HG03064 (cell line): ENCODE measurements at regions not wholly inside any gene's neighbourhood (a gene's known extent, or its start where the extent isn't known, plus 50 kb on each side); places are given as distances from the start of the nearest gene placed in this dataset.
"Not testable (repeated sequence)": the region's sequence is repeated elsewhere in the genome, so short reads cannot be mapped to it uniquely, and the experiment has no call there.

Experiments
- ATAC-seq: cut with Tn5 transposase; IDR thresholded peaks from one replicate; pipeline ENCODE4 v1.9.1; 2021; ENCODE audit warnings: low read depth; ENCODE audit not compliant: unreplicated experiment

DNA sequence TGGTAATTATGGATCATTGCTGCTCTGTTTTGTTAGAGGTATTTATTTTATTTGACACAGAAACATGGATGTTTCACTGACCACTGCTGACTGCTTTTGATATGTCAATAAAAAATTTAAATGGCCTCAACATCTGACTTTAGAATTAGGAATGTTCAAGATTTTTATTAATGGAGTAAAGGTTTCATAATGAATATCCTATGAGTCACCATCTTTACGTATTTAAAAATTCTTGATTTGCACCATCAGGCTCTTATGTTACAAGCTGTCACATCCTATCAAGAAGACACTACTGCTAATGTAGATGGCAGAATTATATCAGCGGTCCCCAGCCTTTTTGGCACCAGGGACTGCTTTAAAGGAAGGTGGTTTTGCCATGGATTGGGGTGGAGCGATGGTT, 578.7 kb upstream of the NRP1 start:
- no peak for ATAC-seq

DNA sequence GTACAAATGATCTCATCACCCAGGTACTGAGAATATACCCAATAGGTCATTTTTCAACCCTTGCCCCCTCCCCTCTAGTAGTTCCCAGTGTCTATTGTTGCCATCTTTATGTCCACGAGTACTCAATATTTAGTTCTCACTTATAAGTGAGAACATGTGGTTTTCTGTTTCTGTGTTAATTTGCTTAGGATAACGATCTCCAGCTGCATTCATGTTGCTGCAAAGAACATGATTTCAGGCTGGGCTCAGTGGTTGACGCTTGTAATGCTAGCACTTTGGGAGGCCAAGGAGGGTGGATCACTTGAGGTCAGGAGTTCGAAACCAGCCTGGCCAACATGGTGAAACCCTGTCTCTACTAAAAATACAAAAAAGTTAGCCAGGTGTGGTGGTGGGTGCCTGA, 575.0 kb upstream of the NRP1 start:
- ATAC-seq: not testable (repeated sequence)

DNA sequence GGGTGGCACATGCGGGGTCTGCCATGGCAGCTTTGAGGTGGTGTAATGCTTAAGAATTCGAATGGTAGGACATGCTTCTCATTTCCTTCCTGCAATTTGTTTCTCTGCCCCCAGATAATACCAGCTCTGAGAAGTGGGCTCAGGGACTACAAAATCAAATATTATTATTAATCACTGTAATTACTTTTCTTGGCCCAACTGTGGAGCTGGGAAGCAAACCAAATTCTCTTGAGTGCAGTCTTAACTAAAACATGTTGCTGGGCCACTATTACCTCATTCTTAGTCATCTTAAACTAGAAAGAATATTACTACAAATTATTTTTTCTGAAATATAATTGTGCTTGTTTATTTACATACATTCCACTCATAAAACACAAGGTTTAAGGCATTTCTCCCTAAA, 566.7 kb upstream of the NRP1 start:
- ATAC-seq: no peak

DNA sequence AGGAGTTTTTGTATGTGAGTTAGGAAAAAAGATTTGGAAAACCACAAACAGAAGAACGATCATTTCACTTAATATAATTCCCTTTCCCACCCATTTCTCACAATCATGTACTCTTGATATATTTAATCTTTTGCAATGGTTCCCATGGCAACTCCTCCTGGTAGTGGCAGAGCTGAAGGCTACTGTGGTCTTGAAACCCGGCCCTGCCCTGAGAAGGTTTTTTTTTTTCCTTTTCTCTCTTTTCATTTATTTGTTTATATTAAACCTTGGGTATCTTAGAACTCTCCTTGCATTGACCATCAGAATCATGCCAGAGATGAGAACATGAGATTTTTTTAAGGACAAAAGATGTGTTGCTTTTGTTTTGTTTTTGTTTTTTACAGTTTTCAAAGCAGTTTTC, 566.1 kb upstream of the NRP1 start:
- no peak for ATAC-seq

DNA sequence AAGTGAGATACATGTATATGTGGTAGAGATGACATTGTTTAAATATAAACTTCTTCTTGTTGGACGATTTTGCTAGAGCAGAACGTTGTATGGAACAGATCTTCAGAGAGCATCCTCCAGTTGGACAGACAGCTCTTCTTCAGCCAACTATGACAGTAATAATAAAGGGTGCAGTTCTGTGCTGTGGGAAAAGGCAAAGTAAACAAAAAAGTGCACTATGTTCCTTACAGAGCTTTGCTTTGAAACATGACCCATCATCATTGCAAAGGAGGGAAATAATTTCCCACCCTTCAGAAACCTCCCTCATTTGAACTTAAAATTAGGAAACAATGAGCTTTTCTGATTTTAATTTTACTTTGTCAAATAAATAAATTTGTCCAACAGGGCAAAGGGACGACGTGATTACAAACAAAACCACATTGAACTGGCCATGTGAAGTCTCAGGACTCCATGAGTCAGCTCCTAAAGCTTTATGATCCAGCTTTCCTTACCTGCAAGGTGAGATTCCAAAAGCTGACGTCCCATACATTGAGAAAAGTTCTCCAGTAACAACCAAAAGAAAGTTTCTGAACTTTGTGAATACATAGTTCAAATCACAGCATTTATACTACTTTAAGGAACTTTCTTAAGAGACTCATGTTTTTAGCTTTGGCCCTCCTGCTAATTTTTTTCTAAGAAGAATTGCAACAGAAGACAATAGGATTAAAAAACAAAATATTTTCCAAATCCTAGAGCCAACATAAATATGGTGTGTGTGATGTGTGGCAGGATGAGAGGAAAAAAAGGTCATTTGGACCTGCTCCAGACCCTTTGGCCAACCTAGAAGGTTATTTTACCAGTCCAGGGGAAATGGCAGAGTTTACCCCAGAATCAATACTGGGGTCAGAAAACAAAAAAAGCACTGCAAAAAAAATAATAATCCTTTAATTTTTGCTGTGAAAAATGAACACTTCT, 565.4 kb upstream of the NRP1 start:
- ATAC-seq: no peak

DNA sequence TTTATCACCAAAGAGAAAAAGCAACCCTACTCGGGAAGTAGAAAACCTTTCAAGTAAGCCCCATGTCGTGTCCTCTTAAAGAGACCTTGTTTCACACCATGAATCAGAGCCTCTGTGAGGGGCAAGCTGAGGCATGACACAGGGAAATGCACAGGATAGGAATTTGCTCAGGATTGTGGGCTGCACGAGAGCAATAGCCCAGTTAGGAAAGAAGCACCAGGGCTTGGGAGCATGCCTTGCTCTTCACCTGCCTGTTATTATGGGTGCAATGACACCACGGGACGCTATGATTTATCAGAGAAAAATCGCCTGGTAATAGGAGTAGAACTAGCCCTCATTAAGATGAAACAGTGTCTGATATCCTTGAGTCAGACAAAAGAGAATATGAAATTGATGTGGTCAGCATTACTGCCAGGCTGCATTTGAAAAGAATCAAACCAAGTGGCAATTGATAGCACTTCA, 562.9 kb upstream of the NRP1 start:
- no peak for ATAC-seq

DNA sequence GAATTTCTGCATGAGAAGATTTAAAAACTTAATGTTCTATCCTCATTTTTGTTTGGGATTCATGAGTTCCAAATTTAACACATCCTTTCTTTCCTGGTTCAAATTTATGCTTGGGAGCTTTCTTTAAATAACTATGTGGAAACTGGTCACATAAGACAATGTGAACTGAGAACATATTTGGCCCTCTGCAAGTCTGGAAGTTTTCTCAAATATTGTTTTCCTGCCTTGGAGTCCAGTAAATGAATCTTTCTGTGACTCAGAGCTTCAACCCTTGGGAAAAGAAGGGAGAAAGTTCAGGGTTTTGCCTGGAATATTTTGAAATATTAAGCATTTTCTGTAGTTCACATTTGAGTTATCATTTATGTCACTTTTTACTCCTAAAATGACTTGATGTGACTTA, 559.0 kb upstream of the NRP1 start:
- no peak for ATAC-seq

DNA sequence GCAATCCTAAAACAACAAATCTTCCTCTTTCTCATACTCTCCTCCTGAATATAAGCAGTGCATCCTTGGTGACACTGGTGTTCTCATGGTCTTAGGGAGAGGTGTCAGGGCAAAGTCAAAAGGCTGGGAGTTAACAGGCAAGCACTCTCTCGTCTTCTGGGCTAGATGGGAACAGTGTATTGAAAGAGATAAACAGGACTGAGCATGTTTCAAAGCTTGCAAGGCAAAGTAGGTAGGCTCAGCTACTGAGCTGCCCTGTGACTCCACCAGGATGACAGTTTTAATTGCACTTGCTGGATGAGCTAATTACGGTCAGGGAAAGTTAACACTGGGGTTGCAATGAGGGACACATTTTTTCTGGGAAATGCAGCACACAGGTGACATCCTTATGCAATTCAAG, 554.9 kb upstream of the NRP1 start:
- no peak for ATAC-seq

DNA sequence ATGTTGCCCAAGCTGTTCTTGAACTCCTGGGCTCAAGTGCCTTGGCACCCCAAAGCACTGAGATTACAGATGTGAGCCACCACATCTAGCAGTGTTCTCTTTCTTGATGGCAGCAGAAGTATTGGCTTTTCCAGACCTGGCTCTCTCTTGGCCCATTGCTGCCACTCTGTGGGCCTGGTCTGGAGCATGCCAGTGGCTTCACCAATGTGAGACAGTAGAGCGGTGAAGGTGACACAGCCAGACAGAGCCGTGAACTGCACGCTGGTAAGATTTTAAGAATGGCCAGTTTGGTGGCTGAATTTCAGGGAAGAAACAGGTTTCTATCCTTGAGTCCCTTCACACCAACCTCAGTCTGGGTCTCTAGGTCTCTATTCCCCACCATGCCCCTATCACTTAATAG, 552.7 kb upstream of the NRP1 start:
- no peak for ATAC-seq

DNA sequence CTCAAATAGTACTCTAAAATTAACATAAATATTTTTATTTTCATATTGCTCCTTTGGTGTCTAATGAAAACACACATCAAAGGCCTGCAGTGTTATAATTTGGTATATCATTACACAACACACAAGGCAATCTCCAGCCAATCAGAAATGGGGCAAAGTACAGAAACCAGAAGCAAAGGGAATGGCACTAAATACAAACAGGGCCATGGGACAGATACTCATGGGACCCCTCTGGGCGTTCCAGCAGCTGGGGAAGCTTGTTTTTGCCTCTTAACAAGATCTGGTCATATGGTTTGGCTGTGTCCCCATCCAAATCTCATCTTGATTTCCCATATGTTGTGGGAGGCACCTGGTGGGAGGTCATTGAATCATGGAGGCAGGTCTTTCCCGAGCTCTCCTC, 551.8 kb upstream of the NRP1 start:
- ATAC-seq: no peak

DNA sequence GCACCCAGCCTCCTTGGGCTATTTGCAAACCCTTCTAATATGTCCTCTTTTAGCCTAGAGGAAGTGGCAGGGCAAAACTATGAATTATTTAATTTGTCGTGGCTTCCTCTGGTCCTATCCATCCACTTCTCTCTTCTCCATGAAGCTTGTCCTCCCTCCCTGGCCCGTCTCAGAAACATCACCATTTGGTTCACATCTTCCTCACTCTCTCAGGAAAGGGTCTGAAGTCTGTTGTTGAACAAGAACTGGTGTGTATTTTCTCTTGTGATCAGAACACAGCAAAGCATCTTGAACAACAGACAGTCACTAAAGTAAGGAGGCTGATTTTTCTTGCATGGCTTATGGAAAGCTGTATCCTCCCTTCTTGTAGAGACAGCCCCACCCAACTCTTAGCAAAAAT, 550.1 kb upstream of the NRP1 start:
- no peak for ATAC-seq

DNA sequence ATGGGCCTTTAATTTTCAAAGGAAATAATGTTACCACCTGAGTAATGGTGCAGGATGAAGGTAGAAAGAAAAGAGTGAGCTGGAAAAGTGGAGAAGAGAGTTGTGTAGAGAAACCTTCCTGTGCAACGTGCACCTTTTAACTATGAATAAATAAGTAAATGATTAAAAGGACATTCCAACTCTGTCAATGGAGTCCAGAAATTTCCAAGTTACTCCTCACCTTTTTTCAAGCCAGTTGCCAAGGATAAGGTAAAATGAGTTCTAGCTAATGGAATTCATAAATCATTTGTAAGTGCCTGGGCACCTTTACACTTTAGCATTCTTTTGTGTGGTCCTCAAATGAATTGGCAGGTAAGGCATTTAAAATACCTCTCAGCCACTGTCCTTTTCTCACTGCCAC, 549.4 kb upstream of the NRP1 start:
- no peak for ATAC-seq

DNA sequence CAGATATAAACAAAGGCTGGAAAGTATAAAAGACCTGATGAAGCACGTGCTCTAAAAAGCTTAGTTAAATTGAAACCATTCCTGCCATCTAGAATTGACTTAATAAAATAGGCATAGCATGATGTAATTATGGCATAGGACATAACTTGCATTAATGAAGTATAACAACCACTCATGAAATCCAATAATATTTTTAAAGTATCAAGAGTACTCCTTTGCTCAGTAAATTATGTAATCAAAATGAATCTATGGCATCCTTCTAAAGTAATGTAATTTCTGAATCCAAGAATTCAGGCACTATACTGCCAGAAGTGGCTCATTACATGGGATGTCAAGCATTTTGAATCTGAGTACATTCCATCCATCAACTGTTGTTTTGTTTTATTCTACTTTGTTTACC, 548.5 kb upstream of the NRP1 start:
- ATAC-seq: no peak

DNA sequence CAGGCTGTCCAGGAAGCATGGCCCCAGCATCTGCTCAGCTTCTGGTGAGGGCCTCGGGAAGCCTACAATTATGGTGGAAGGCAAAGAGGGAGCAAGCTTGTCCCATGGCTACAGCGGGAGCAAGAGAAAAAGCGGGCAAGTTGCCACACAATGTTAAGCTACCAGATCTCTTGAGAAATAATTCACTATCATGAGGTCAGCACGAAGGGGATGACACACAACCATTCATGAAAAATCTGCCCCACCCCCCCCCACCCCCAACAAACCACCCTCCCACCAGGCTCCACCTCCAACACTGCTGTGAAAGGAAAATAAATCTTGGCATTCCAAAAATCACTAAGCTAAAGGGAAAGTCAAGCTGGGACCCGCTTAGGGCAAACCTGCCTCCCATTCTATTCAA, 545.8 kb upstream of the NRP1 start:
- no peak for ATAC-seq

DNA sequence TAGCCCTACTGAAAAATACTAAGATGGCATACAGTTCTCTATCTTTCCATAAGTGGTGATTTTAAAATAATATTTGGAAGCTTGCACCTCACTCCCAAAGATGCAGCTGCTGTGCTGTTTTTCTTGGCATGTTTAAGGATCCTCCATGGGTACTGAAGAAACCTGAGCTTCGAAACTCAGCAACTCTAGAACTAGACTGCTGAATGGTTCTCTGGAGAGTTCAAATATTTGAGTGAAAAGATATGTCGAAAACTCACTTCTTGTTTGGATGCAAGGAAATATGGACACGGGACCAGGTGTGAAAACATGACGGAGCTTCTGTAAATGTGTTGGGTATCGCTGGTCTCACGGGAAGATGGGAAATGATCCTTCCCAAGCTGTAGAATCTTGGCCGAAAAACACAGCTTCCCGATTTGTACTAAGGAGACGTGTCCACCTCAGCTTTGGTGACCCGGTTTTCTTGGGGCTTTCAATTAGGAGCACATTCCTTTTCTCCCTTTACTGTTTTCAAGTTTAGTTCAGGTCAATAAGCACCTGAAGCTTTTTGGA, 543.8 kb upstream of the NRP1 start:
- ATAC-seq: no peak

DNA sequence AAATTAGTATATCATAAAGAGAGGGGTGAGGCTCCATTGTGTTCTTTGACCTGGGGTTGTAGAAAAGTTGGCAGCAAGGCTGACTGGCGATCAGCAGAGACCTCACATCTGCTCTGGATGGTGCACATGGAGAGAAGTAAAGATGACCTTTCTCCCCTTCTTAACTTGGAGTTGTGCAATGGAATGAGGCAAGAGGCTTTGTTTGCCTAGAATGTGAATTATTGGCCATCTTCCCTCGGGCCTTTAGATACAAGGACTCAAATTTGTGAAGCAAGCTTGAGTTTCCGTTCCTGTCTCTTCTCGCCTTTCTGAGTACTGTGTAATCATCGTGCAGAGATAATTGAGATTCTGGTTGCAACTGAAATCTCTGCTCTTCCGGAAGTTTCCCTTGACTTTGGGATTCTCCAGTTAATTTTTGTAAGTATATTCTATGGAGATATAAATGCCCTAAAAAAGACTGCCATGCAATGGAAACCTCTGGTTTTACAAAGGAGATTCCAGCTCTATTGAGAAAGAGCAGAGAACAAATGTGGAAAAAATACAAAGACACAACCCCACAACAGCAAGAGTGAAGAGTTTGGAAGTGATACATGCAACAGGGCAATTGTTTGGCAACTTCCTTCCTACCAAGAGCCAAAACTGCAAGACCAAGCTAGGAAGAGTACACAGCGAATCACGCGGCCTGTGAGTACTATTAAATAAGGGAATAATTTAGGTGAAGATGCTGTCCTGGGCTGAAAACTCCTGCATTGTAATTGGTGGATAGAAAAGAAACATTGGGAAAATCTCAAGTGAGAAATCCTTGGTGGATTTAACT, 542.3 kb upstream of the NRP1 start:
- no peak for ATAC-seq

DNA sequence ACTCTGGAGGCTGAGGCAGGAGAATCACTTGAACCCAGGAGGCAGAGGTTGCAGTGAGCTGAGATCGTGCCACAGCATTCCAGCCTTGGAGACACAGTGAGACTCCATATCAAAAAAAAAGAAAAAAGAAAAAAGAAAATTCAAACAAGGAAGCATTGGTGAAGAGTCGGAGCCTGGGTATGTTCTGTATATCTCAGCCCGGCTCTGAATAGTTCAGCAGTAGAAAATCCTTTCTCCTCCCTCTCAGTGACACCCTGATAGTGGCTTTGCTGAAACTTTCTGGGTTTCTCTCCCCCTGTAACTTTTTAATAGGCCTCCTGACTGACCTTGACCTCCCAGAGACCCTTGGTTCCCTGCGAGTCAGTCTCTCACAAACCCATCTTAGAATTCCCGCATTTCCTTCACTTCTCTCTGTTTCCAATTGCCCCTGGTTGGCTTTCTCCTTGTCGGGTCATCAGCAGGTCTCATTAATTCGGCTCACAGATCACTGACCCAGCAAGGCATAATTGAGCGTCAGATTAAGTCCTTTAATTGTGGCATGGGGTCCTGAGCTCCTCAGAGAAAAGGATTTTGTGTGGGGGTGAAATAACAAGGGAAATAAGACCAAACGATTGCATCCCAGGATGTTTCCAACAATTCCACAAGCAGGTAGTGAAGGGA, 541.6 kb upstream of the NRP1 start:
- no peak for ATAC-seq

DNA sequence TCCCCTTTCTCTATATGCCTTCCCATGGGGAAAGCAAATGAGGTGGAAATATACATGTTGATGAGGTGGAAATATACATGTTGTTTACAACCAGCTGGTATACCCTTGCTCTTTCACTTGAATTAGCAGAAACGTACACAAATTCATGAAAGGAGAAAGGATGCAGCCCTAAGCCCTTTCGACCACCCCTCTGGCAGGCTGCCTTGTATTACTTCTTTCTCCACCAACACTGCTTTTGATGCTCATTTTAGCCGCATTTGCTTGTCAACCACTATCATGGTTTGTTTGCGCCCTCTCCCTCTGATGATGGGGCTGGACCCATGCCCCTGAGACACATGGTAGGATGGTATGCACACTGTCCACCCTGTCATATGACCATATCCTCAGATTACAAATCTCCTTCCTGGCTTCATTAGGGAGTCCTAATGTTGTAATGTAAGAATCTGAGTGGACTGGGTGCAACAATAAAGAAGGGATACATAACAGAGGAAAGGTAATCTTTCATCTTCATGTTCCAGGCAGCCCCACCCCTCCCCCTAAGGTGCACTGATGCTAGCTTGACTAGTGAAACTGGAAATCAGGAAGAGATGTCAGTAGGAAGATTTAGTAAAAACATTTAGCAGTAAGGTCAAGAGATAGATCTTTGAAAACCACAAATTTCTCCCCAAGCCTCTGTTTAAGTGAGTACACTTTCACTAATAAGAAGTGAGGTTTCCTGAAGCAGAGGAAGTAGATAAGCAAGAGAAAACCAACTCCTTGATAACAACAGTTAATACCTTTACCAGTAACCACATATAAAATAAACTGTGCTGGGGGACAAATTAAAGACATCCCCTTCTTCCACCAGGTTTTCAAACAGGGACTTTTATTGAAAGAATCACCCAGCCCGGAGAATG, 536.8 kb upstream of the NRP1 start:
- no peak for ATAC-seq

DNA sequence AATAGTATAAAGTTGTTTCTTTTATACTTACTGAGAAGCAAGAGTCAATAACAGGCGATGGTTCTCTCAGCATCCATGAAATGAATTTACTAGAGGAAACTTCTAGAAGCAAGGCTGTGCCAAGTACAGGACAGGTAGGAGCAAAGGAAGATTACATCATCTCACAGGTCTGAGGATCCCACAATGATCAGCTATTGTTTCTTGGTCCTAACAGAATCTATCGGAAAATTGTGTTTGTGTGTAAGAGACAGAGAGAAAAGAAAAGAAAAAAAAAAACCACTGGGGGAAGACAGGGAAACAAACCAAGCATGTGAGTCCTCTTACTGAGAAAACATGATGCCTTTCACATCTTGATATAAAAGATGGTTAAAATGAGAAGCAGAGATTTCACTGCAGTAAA, 535.0 kb upstream of the NRP1 start:
- no peak for ATAC-seq

DNA sequence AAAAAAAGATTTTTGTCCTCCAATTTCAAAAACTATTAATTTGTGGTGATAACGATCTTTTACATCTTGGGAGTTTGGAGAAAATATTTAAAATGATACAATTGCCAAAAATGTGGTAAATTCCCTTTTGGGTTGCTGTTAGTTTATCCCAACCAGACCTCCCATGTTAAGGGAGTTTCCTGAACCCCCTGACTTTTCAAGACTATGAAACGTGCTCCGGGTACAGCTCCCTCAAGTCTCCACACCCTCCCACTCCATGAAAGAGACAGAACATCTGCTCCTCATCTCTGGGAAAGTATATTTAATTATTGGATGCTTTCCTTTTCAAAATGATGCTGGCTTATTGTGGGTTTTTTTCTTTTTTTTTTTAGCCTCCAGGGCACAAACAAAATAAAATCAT, 534.6 kb upstream of the NRP1 start:
- no peak for ATAC-seq
